ENCODE measurements at regions not wholly inside any gene's neighbourhood (a gene's known extent, or its start where the extent isn't known, plus 50 kb on each side); places are given as distances from the start of the nearest gene placed in this dataset.

DNA sequence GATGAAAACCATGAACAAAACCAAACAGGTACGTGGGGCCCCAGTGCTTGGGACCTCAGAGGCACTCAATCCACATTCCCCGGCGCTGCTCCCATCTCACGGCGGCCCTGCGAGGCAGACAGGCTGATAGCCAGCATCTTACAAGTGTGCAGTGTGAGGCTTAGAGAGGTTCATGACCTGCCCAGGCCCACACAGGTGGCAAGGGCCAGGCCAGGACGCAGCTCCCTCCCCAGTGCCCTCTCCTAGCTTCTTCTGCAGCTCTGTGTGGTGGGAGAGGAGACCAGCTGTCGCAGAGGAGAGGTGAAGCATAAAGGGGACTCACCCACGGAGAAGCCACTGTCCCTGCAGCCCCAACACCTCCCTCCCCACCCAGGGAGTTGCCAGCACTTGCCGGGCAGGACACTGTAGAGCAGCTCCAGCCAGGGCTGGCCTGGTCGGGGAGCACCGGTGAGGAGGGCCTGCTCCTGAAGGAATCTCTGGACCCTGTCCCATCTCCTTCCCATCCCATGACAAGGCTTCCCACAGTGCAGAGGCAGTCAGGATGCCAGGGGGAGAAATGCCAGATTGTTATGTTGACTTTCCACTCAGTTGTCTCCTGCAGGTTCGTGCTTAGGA, 92.4 kb upstream of the TMEM45B start:
- DNase-seq, result no peak
- TF ChIP-seq, protein P1, sequence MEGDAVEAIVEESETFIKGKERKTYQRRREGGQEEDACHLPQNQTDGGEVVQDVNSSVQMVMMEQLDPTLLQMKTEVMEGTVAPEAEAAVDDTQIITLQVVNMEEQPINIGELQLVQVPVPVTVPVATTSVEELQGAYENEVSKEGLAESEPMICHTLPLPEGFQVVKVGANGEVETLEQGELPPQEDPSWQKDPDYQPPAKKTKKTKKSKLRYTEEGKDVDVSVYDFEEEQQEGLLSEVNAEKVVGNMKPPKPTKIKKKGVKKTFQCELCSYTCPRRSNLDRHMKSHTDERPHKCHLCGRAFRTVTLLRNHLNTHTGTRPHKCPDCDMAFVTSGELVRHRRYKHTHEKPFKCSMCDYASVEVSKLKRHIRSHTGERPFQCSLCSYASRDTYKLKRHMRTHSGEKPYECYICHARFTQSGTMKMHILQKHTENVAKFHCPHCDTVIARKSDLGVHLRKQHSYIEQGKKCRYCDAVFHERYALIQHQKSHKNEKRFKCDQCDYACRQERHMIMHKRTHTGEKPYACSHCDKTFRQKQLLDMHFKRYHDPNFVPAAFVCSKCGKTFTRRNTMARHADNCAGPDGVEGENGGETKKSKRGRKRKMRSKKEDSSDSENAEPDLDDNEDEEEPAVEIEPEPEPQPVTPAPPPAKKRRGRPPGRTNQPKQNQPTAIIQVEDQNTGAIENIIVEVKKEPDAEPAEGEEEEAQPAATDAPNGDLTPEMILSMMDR (IDR thresholded peaks at IDR 0.05; ENCODE audit: partially characterized antibody, unreplicated experiment), result no peak
- peaks cover 6% of the 10 kb centered on the region for H3K27me3 Mint-ChIP-seq (ENCODE audit: unreplicated experiment)

DNA sequence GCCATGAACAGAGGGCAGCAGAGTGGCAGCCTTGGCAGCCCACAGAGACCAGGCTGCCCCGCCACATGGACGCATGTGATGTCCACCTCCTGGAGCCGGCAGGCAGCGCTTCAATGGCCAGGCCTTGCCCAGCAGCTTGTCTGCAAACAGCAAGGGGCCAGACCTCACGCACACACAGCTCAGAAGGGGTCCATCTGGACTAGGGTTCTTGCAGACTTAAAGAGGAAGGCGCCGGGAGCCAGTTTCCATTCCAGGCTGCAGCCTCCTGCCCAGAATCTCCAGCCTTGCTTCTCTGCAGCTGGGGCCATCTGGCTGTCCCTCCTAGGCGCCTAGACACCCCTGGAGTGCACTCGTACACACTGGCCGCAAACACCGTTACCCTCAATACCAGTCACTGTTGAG, 91.9 kb upstream of the TMEM45B start:
- Mint-ChIP-seq H3K4me1 (ENCODE audit: low read depth, unreplicated experiment) (peaks cover 10% of the 10 kb centered on the region), H3K27me3 (ENCODE audit: unreplicated experiment) (peaks cover 6% of the 10 kb centered on the region), H3K4me3 (ENCODE audit: unreplicated experiment) (no peak overlapping the region), H3K36me3 (ENCODE audit: unreplicated experiment) (no peaks in the 10 kb centered on the region), H3K27ac (ENCODE audit: unreplicated experiment) (no peak overlapping the region), H3K9me3 (ENCODE audit: unreplicated experiment) (peaks cover 6% of the 10 kb centered on the region)
- DNase-seq, result peak; percentile 42
- TF ChIP-seq, protein P1 (IDR thresholded peaks at IDR 0.05; ENCODE audit: partially characterized antibody, unreplicated experiment), result no peak

More for the DNA sequence above, 92.4 kb upstream of the TMEM45B start:
- Mint-ChIP-seq H3K36me3 (ENCODE audit: unreplicated experiment) (no peaks in the 10 kb centered on the region), H3K27ac (ENCODE audit: unreplicated experiment) (no peak overlapping the region), H3K9me3 (ENCODE audit: unreplicated experiment) (peaks cover 6% of the 10 kb centered on the region), H3K4me3 (ENCODE audit: unreplicated experiment) (no peak overlapping the region), H3K4me1 (ENCODE audit: low read depth, unreplicated experiment) (peaks cover 10% of the 10 kb centered on the region)

DNA sequence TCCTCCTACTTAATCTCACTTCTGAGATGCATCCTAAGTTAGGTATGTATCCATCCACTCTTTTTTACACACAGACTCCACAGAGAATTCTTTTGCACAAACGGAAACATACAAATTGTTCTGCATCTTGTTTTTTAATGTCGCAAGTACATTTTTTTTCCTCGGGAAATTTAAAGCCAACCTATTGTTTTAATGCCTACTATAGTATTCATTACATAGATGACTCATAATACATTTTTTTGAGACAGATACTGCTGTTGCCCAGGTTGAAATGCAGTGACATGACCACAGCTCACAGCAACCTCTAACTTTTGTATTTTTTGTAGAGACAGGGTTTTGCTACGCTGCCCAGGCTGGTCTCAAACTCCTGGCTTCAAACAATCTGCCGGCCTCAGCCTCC, 90.8 kb upstream of the TMEM45B start:
- TF ChIP-seq, protein P1 (IDR thresholded peaks at IDR 0.05; ENCODE audit: partially characterized antibody, unreplicated experiment), result no peak
- Mint-ChIP-seq H3K9me3 (ENCODE audit: unreplicated experiment) (peaks cover 6% of the 10 kb centered on the region), H3K27ac (ENCODE audit: unreplicated experiment) (no peak overlapping the region), H3K4me3 (ENCODE audit: unreplicated experiment) (no peak overlapping the region), H3K27me3 (ENCODE audit: unreplicated experiment) (peaks cover 8% of the 10 kb centered on the region), H3K4me1 (ENCODE audit: low read depth, unreplicated experiment) (peaks cover 10% of the 10 kb centered on the region), H3K36me3 (ENCODE audit: unreplicated experiment) (no peaks in the 10 kb centered on the region)
- no peak for DNase-seq

DNA sequence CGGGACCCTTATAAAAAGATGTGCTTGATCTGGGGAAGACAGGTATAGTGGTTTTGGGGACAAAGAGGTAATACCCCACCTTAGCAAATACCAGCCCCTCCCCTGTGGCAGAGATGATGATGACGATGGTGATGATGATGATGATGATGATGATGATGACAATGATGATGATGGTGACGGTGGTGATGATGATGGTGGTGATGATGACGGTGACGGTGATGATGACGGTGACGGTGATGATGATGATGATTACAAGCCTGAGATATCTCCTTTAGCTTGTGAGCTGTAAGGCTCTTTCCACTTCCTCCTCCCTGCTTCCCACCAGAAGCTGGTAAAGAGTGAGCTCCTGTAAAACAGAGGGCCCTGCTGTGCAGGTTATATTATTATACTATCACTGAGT, 89.5 kb upstream of the TMEM45B start:
- Mint-ChIP-seq H3K9me3 (ENCODE audit: unreplicated experiment) (peaks cover 6% of the 10 kb centered on the region), H3K36me3 (ENCODE audit: unreplicated experiment) (no peaks in the 10 kb centered on the region), H3K27ac (ENCODE audit: unreplicated experiment) (no peak overlapping the region), H3K27me3 (ENCODE audit: unreplicated experiment) (peaks cover 6% of the 10 kb centered on the region), H3K4me3 (ENCODE audit: unreplicated experiment) (no peak overlapping the region), H3K4me1 (ENCODE audit: low read depth, unreplicated experiment) (peaks cover 10% of the 10 kb centered on the region)
- TF ChIP-seq, protein P1 (IDR thresholded peaks at IDR 0.05; ENCODE audit: partially characterized antibody, unreplicated experiment), result no peak
- DNase-seq, result no peak

DNA sequence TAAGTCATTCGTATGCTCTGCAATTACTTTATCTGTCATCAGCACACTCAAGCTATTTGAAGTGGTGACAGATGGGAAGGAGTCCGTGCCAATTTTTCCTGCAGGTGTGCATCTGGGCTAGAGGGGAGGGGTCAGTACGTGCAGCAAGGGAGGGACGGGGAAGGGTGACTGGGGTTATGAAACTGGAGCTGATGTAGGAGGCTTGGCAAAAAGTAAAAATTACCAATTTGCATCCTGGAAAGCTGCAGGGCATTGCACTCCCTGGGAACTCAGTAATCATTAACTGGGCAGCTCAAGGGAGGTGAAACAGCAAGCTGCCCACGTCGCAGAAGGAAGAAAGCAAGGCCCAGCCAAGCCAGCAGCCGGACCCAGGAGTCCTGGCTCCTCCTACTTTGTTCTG, 87.1 kb upstream of the TMEM45B start:
- Mint-ChIP-seq H3K27ac (ENCODE audit: unreplicated experiment) (no peak overlapping the region), H3K4me1 (ENCODE audit: low read depth, unreplicated experiment) (peaks cover 10% of the 10 kb centered on the region), H3K4me3 (ENCODE audit: unreplicated experiment) (no peak overlapping the region), H3K27me3 (ENCODE audit: unreplicated experiment) (peaks cover 6% of the 10 kb centered on the region), H3K9me3 (ENCODE audit: unreplicated experiment) (peaks cover 6% of the 10 kb centered on the region), H3K36me3 (ENCODE audit: unreplicated experiment) (no peaks in the 10 kb centered on the region)
- TF ChIP-seq, protein P1 (IDR thresholded peaks at IDR 0.05; ENCODE audit: partially characterized antibody, unreplicated experiment), result no peak
- no peak for DNase-seq
